HTR-8/SVneo (cell line): ENCODE measurements at regions not wholly inside any gene's neighbourhood (a gene's known extent, or its start where the extent isn't known, plus 50 kb on each side); places are given as distances from the start of the nearest gene placed in this dataset.
"Not testable (repeated sequence)": the region's sequence is repeated elsewhere in the genome, so short reads cannot be mapped to it uniquely, and the experiment has no call there.

Experiments
- DNase-seq: peaks from one replicate; pipeline ENCODE4 v3.0.0; 2011; ENCODE audit warnings: low spot score, mixed read lengths; ENCODE audit not compliant: insufficient read length
- FAIRE-seq: peaks from 2 replicates; lab custom pipeline; 2011; peaks lifted over from hg19 to GRCh38; lab: Jason Lieb, UNC

DNA sequence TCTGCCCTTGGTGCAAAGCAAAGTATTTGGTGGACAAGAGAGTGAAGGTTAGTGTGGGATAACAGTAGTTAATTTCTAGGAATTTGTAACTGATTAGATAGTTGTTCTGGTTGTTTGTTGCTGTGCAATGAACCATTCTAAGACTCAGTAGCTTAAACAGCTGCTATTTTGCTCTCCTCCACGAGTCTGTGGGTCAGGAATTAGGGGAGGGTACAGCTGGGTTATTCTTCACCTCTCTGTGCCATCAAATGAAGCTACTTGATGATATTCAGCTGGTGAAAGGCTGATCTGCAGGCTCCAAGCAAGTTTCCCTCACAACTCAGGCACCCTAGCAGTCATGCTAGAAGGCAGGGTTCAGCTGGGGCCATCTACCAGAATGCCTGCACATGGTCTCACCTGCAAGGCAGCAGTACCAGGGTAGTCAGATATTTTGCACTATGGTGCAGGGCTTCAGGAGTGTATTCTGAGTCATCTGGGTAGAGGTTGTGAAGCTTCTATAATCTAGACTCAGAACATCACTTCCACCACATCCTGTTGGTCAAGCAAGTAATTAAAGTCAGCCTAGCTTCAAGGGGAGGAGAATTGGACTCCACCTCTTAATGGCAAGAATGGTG, 159.5 kb upstream of the SLC28A3 start:
- DNase-seq (no peak), FAIRE-seq (no peak)

DNA sequence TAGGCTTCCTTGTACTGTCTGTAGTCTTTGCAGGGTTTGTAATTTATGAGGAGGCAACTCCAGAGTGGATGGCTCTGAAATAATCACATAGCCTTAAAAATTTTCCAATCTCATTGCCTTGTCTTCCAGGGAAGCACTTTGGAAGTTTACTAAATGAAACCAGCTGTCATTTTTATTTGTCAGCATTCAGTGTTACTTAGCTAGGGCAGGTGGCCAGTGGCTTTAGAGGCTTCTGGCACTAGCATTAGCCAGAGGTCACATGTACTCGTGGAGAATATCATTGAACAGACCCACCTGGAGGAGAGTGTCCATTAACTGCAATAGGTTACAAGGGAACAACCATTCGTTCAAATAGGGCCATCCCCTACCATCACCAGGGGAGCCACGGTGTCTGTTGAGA, 160.3 kb upstream of the SLC28A3 start:
- DNase-seq (no peak), FAIRE-seq (no peak)

DNA sequence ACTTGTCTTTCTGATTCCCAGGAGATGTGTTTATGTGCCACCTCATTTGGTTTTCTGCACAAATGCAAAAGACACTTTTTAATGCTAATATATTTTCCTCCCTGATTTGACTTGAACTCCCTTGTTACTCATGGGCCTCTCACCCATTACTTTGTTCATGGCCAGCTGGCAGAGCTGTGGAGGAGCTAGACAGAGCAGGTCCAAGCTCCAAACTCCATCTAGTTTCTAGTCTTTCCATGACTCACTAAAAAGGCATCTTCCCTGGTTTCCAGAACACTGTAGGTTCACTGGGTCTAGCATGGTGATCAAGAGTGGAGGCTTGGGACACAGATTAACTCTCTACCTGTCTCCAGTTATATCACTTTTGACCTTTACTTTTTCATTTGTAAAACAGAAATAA, 161.0 kb upstream of the SLC28A3 start:
- DNase-seq = no peak
- FAIRE-seq = no peak

DNA sequence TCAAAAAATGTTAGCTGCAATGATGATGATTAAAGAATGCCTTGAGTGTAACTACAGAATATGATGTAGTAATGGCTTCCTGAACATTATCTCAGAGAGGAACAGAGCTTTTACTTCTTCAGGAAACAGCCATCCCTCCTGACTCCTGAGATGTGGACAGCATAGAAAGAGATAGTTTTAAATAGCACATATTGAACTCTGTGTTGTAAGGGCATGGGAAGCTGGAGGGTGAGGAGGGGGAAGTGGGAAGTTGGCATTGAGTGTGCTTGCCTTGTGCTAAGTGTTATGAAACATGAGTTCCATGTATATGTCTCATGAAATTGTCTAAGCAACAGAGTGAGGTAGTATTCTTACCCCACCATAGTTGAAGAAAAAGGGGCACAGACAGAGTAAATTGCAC, 161.5 kb upstream of the SLC28A3 start:
- no peak for DNase-seq
- FAIRE-seq = no peak

- FAIRE-seq = no peak
Observed at GRCh38 chr9:84504360-84504759, 163.8 kb upstream of the SLC28A3 start.

GRCh38 chr9:84511651-84512050, 157.9 kb upstream of the NTRK2 start:
- FAIRE-seq (no peak), DNase-seq (no peak)

More at GRCh38 chr9:84504360-84504759, 163.8 kb upstream of the SLC28A3 start:
- DNase-seq = no peak

DNA sequence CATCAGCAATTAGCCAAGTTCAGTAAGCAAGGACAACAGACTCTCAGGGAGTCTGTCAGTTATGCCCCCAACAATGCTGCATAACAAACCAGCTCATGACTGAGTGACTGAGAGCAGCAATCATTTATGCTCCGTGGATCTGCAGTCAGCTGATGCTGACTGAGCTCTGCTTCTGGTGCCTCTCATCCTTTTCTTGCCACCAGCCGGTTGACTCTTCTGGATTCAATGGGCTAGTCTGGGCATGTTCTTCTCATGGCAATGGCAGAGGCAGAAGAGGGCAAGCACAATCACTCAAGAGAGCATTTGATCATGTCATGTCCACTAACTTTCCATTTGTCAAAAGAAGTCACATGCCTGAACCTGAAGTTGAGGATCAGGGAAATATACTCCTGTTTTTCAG, 157.0 kb upstream of the NTRK2 start:
- FAIRE-seq (no peak), DNase-seq (no peak)

- DNase-seq = no peak
- no peak for FAIRE-seq
Observed at GRCh38 chr9:84513473-84513872, 156.1 kb upstream of the NTRK2 start.

- FAIRE-seq (no peak), DNase-seq (no peak)
Observed at GRCh38 chr9:84513979-84514378, 155.6 kb upstream of the NTRK2 start.

DNA sequence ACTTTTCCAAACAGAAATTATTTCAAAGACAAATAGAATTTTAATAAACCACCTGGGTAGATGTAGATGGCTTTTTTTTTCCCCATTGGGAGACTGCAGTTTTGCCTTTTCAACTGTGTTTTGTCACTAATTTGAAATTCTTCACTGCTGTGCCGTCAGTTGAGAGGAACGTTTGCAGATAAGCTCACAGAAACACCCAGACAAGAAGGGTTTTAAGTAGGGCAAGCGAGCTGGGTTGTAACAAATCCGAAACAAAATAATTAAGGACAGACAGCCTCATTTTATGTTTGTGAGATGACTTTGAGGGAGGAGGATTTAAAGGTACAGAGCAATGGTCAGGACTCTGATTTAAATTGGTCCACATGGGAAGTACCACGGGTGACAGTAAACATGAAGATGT, 155.1 kb upstream of the NTRK2 start:
- no peak for FAIRE-seq
- no peak for DNase-seq

- FAIRE-seq (no peak), DNase-seq (no peak)
Observed at GRCh38 chr9:84517026-84517425, 152.5 kb upstream of the NTRK2 start.

DNA sequence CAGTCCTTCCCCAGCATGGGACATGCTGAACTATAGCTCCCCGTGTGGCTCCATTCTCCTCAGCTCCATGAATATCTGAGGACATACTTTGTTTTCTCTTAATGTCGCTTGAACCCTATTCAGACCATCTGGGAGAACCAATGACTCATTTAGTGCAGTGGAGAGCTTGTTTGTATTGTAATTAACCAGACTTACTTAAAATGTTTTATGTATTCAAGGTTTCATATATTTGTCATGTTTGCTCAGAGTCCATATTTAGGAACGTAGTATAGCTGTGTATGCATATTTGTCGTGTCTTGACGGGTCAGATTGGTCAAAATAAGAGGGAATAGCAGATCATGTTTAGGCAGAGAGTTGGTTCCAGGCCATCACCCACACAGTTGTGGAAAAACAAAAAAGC, 150.1 kb upstream of the NTRK2 start:
- no peak for FAIRE-seq
- no peak for DNase-seq

- FAIRE-seq = no peak
- DNase-seq = no peak
Observed at GRCh38 chr9:84521208-84521607, 148.3 kb upstream of the NTRK2 start.

- FAIRE-seq, DNase-seq: not testable (repeated sequence)
Observed at GRCh38 chr9:84526211-84526610, 143.3 kb upstream of the NTRK2 start.

DNA sequence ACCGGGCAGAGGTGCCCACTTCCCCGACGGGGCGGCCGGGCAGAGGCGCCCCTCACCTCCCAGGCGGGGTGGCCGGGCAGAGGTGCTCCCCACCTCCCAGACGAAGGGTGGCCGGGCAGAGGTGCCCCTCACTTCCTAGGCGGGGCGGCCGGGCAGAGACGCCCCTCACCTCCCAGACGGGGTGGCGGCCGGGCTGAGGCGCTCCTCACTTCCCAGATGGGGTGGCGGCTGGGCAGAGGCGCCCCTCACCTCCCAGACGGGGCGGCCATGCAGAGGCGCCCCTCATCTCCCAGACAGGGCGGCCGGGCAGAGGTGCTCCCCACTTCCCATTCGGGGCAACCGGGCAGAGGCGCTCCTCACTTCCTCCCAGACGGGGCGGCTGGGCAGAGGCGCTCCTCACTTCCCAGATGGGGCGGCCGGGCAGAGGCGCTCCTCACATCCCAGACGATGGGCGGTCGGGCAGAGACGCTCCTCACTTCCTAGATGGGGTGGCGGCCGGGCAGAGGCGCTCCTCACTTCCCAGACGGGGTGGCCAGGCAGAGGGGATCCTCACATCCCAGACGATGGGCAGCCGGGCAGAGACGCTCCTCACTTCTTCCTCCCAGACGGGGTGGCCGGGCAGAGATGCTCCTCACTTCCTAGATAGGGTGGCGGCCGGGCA, 142.3 kb upstream of the NTRK2 start:
- DNase-seq, FAIRE-seq: not testable (repeated sequence)

DNA sequence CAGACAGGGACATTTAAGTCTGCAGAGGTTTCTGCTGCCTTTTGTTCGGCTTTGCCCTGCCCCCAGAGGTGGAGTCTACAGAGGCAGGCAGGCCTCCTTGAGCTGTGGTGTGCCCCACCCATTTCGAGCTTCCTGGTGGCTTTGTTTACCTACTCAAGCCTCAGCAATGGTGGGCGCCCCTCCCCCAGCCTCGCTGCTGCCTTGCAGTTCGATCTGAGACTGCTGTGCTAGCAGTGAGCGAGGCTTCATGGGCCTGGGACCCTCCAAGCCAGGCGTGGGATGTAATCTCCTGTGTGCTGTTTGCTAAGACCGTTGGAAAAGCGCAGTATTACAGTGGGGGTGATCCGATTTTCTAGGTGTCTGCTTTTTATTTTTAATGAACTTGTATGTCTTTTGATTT, 133.6 kb upstream of the NTRK2 start:
- not testable (repeated sequence) for DNase-seq, FAIRE-seq

GRCh38 chr9:84538879-84539278, 130.7 kb upstream of the NTRK2 start:
- DNase-seq (no peak), FAIRE-seq (no peak)

DNA sequence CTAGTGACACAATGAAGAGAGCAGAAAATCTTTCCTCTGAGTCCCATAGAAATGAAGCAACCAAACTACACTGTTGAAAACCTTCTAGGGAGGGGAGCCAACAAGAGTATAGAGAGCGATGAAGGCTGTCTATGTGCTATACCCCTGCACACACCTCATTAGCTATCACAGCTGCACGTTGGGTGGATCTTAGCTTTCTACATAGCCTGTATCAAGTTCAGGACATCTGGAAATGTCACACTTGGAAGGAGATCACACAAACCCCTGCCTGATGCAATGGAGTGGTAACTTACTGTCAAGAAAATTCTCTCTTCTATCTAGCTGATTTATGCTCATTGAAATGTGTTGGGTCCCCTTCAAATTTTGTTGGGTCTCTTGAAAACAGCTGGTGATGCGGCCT, 127.0 kb upstream of the NTRK2 start:
- DNase-seq (no peak), FAIRE-seq (no peak)

GRCh38 chr9:84554069-84554664, 115.4 kb upstream of the NTRK2 start:
- DNase-seq = no peak
- FAIRE-seq = no peak

DNA sequence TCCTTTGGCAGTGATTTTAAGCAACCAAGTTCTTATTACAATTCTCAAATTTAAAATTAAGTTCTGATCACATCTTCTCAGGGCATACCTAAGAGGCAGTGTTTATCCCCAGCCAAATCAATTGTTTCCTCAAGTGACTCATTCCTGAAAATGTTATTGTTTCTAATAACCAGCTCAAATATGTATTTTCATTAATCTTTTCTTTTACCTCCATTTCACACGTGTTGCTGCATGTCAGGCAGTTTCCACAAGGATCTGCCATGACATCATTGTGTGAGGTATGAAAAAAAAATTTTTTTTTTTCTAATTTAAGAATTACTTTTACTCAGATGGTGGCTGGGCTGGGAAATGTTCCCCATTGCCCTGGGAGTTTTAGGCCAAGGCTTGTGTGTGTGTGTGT, 113.0 kb upstream of the NTRK2 start:
- no peak for FAIRE-seq
- no peak for DNase-seq

DNA sequence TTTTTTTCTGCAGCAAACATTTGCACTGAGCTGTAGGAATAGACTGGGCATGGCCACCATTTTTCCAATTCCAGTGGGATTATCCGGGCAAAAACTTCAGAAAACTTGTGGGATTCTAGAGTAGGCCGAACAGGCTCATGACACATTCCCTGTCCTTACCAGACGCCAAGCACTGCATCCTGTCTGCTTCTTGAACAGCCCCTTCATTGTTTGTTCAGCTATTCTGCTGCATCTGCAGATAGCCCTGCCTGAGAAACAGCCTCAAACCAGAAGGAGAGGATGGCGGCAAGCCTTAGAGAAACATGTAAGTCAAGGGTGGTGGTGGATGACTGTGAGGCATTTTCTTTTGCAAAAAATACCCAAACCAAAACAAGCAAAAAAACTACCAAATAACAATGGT, 111.8 kb upstream of the NTRK2 start:
- no peak for DNase-seq
- no peak for FAIRE-seq

DNA sequence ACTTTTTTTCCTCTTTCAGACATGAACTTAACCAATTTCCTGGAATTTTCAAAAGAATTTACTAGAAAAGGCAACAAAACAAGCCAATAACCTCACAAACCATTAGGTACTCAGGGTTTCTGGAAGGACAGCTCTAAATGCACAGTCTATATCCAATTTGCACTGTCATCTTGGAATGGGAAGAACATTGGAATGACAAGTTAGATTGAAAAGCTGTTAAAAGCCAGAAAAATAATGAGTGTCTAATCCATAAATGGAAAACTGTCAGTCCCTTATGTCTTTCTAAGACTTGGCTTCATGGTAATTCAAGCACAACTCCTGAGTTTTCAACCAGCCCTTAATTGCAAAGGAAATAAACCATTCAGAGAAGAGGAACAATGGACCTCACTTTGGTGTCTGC, 105.8 kb upstream of the NTRK2 start:
- no peak for DNase-seq
- FAIRE-seq = no peak
